H1 (cell line): ENCODE measurements at regions not wholly inside any gene's neighbourhood (a gene's known extent, or its start where the extent isn't known, plus 50 kb on each side); places are given as distances from the start of the nearest gene placed in this dataset.

ENCODE experiments used
- TAF7 ChIP-seq: optimal IDR thresholded peaks from 2 replicates; pipeline ENCODE3; 2011; ENCODE audit warnings: low read depth, mild to moderate bottlenecking, inconsistent platforms, low read length, moderate library complexity, borderline replicate concordance
- TF ChIP-seq, protein P1 (sequence below): IDR thresholded peaks from 2 replicates; pipeline ENCODE4 v1.6.1; 2012; ENCODE audit warnings: low read length, inconsistent platforms

DNA sequence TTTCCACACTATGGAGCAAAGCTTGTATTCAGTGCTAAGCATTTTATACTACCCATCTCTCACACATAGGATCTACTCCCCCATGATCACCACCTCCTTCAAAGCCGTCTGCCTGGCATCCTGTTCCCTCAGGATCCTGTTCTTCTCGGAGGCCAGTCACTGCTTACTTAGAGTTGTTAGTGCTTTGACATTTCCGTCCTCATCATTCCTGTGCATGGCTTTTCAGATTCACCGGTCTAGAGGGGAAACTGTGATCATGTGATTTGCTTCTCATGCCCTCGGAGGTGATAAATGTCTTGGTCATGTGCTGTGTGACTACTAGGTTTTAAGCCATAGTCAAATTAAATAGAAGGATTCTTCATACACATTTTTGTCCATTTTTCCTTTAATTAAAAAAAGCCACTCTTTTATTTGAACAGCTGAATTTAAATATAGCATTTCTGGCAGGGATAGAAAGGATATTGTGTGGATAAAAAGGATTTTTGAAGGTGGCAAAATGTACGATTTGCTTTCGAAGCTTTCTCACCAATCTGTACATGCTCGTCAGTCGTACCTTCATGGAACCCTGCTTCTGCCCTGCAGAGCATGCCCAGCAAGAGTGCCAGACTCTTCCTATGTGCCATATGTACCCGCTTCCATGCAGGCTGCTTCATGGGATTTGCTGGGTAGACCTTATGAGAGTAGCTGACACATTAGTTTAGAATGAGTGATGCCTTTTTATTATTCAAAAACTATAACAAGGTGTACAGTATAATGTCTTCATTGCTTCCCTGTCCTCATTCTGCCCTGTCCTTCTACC, 53.3 kb downstream of the BMAL2 start (continued):
- TF ChIP-seq, protein P1, sequence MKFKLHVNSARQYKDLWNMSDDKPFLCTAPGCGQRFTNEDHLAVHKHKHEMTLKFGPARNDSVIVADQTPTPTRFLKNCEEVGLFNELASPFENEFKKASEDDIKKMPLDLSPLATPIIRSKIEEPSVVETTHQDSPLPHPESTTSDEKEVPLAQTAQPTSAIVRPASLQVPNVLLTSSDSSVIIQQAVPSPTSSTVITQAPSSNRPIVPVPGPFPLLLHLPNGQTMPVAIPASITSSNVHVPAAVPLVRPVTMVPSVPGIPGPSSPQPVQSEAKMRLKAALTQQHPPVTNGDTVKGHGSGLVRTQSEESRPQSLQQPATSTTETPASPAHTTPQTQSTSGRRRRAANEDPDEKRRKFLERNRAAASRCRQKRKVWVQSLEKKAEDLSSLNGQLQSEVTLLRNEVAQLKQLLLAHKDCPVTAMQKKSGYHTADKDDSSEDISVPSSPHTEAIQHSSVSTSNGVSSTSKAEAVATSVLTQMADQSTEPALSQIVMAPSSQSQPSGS: no peak
- TF ChIP-seq TAF7: no peak
